HAP-1 (cell line): ENCODE measurements at regions not wholly inside any gene's neighbourhood (a gene's known extent, or its start where the extent isn't known, plus 50 kb on each side); places are given as distances from the start of the nearest gene placed in this dataset.
A peak's percentile ranks its signal among the peaks of the same experiment; 100 is the strongest.
"Not testable (repeated sequence)": the region's sequence is repeated elsewhere in the genome, so short reads cannot be mapped to it uniquely, and the experiment has no call there.

Source experiments
- DNase-seq, 2 experiments: peaks; one replicate each; pipeline ENCODE4 v3.0.0-alpha.2; 2016 to 2020; ENCODE audit warnings: low spot score in 2 of 2
- H3K27me3 ChIP-seq: fragments of 250-450 bp; sonication (Bioruptor Pico); 2 replicates; pipeline ENCODE4 v1.5.1; 2020; ENCODE audit warnings: low read depth, mild to moderate bottlenecking, moderate library complexity
- H3K36me3 ChIP-seq: fragments of 250-450 bp; sonication (Bioruptor Pico); replicated peaks from 2 replicates; pipeline ENCODE4 v1.5.1; 2020; ENCODE audit warnings: mild to moderate bottlenecking
- H3K4me1 ChIP-seq: fragments of 250-450 bp; sonication (Bioruptor Pico); 2 replicates; pipeline ENCODE4 v1.5.1; 2020; ENCODE audit warnings: mild to moderate bottlenecking
- H3K4me3 ChIP-seq: fragments of 250-450 bp; sonication (Bioruptor Pico); 2 replicates; pipeline ENCODE4 v1.5.1; 2020; ENCODE audit warnings: mild to moderate bottlenecking, moderate library complexity
- H3K9me3 ChIP-seq: fragments of 250-450 bp; sonication (Bioruptor Pico); 2 replicates; pipeline ENCODE4 v1.5.1; 2020; ENCODE audit warnings: mild to moderate bottlenecking, moderate library complexity
- in situ Hi-C: fragments of 300-500 bp; cut with MboI; formaldehyde crosslinking; loops from 3 replicates; pipeline ENCODE4 v1.14.3; 2020; ENCODE audit warnings: low sequenced_read_pairs, inconsistent platforms, mixed read lengths

- Histone ChIP-seq H3K36me3 (no peaks in the 10 kb centered on the region), H3K4me3 (no peak overlapping the region), H3K4me1 (no peaks in the 10 kb centered on the region), H3K27me3 (no peaks in the 10 kb centered on the region), H3K9me3 (no peaks in the 10 kb centered on the region)
- in situ Hi-C loops = no loop called here
- no peak for DNase-seq
These were observed 1281.6 kb downstream of the HACE1 start for GRCh38 chr6:103578115-103578514.

DNA sequence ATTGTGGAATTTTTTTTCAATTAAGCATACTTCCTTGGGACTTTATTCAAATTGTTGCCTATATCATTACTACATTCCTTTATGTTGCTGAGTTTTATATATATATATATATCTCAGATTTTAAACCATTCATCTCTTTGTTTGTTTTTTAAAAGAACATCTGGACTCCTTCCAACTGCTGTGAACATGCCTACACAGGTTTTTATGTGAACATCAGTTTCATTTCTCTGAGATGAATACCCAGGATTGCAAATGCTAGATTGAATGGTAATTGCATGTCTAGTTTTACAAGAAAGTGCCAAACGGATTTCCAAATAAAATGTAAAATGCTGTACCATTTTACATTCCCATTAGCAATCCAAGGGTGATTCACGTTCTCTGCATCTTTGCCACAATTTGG, 1289.3 kb downstream of the HACE1 start:
- no peaks in the 10 kb centered on the region for H3K27me3 ChIP-seq
- no peak for DNase-seq

DNA sequence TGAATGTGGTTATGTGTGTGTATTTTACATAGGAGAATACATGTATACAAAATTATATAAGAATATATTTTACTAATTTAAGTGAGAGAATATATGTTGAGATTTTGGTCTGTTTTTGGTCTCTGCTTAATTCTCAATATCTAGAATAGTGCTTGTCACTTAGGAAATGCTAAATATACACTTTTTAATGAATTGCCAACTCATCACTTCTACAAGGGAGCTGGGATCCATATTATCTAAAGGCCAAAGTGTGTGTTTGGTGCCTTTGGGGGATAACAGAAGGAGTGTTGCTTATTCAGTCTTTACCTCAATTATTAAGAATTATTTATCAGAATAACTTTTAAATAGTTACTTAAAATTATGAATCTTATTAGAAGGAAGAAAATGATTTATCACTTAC, 1304.8 kb downstream of the HACE1 start:
- DNase-seq = no peak
- H3K36me3 ChIP-seq = no peaks in the 10 kb centered on the region
- H3K4me3 ChIP-seq = no peak overlapping the region
- in situ Hi-C loops = no loop called here
- H3K4me1 ChIP-seq = no peaks in the 10 kb centered on the region
- H3K9me3 ChIP-seq = no peaks in the 10 kb centered on the region
- H3K27me3 ChIP-seq = no peaks in the 10 kb centered on the region

More for the DNA sequence above, 1289.3 kb downstream of the HACE1 start:
- Histone ChIP-seq H3K9me3 (no peaks in the 10 kb centered on the region), H3K36me3 (no peaks in the 10 kb centered on the region), H3K4me3 (no peak overlapping the region), H3K4me1 (no peaks in the 10 kb centered on the region)
- in situ Hi-C loops = no loop called here

DNA sequence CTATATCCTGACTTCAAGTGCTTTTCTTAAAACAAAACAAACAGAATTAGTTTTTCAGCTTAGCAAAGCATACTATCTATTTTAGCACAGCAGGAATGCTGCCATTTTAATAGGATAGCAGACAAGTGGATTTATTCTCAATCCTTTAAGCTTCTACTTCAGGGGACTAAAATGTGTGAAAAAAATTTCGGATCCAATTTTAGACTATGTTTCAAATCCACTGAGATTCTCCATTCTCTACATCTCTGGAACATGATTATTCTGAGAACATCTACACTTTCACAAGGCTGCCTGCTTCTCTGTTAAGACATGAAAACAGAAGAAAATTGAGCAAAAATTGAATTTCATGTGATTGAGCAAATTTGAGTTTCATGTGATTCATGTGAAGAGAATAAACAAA, 1321.3 kb downstream of the HACE1 start:
- Histone ChIP-seq H3K27me3 (no peaks in the 10 kb centered on the region), H3K4me1 (peaks cover 4% of the 10 kb centered on the region), H3K36me3 (no peaks in the 10 kb centered on the region), H3K9me3 (no peaks in the 10 kb centered on the region), H3K4me3 (no peak overlapping the region)
- in situ Hi-C loops = no loop called here
- no peak for DNase-seq

- no peak for DNase-seq
- no peaks in the 10 kb centered on the region for H3K36me3 ChIP-seq
- no peaks in the 10 kb centered on the region for H3K9me3 ChIP-seq
- H3K4me1 ChIP-seq = peaks cover 4% of the 10 kb centered on the region
- no peaks in the 10 kb centered on the region for H3K27me3 ChIP-seq
- H3K4me3 ChIP-seq = no peak overlapping the region
- in situ Hi-C loops = no loop called here
These were observed 1324.9 kb downstream of the HACE1 start for GRCh38 chr6:103534814-103535213.

- H3K4me1 ChIP-seq = peaks cover 4% of the 10 kb centered on the region
- DNase-seq = peak in 1 of 2 experiments; percentile 4
- no peaks in the 10 kb centered on the region for H3K27me3 ChIP-seq
- in situ Hi-C loops = no loop called here
- H3K36me3 ChIP-seq = no peaks in the 10 kb centered on the region
- no peak overlapping the region for H3K4me3 ChIP-seq
- H3K9me3 ChIP-seq = no peaks in the 10 kb centered on the region
These were observed 1325.6 kb downstream of the HACE1 start for GRCh38 chr6:103534095-103534494.

DNA sequence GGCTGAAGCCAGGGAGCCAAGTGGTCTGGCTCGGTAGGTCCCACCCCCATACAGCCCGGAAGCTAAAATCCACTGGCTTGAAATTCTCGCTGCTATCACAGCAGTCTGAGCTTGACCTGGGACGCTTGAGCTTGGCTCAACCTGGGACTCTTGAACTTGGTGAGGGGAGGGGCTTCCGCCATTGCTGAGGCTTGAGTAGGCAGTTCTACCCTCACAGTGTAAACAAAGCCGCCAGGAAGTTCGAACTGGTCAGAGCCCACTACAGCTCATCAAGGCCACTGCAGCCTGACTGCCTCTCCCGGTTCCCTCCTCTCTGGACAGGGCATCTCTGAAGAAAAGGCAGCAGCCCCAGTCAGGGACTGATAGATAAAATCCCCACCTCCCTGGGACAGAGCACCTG, 1337.7 kb downstream of the HACE1 start:
- no peaks in the 10 kb centered on the region for H3K27me3 ChIP-seq
- no peak for DNase-seq
- H3K4me3 ChIP-seq = no peak overlapping the region
- no peaks in the 10 kb centered on the region for H3K4me1 ChIP-seq
- in situ Hi-C loops = no loop called here
- H3K36me3 ChIP-seq = no peaks in the 10 kb centered on the region
- no peaks in the 10 kb centered on the region for H3K9me3 ChIP-seq

- Histone ChIP-seq H3K9me3 (no peaks in the 10 kb centered on the region), H3K36me3 (no peaks in the 10 kb centered on the region), H3K4me3 (no peak overlapping the region), H3K4me1 (no peaks in the 10 kb centered on the region), H3K27me3 (no peaks in the 10 kb centered on the region)
- in situ Hi-C loops = no loop called here
- DNase-seq = no peak
These were observed 1343.4 kb downstream of the HACE1 start for GRCh38 chr6:103516336-103516735.

GRCh38 chr6:103507052-103507451, 1352.7 kb downstream of the HACE1 start:
- no peaks in the 10 kb centered on the region for H3K4me1 ChIP-seq
- in situ Hi-C loops = no loop called here
- H3K27me3 ChIP-seq = no peaks in the 10 kb centered on the region
- no peaks in the 10 kb centered on the region for H3K36me3 ChIP-seq
- no peak overlapping the region for H3K4me3 ChIP-seq
- DNase-seq = no peak
- no peaks in the 10 kb centered on the region for H3K9me3 ChIP-seq

DNA sequence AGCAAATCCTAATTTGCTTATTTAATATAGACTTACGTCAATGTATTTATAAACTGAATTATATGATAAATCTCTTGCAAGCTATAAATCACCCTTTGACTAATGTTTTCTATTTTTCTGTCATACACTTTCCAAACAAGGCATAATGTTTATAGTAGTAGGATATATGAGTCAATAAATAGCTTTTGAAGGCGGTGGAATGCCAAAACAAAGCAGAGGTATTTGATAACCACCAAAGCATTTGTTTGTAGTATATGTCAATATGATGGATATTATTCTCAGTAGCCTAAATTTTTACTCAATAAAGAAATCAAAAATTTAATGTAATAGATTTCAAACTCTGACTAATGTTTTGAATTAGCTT, 1354.6 kb downstream of the HACE1 start:
- in situ Hi-C loops = no loop called here
- Histone ChIP-seq H3K36me3 (no peaks in the 10 kb centered on the region), H3K4me1 (no peaks in the 10 kb centered on the region), H3K4me3 (no peak overlapping the region), H3K27me3 (no peaks in the 10 kb centered on the region), H3K9me3 (no peaks in the 10 kb centered on the region)
- DNase-seq = no peak

DNA sequence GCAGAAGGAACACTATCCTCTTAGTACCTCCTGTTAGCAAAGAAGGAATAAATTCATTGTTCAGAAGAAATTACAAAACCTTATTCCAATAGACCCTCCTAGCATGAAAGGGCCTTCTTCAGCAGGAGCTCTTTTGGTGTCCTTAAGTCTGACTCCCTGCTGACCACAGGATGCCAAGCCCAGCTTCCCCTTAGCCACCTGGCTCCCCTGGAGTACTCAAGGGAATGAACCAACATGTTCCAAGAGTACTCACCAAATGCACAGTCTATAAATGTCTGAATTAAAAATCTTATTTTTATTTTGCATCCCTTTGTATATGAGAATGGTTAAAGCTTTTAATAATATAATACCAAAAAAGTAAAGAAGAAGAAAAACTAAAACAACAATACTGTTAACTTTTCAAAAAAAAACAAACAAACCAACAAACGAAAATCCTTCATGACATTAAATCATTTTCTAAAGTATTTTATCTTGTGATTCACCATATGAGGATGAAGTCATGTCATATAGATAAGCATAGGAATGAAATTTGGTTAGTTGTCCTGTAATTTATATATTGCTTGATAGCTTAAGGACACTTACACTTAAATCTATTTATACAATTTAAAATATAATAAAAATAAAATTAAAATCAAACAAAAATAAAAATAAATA, 1355.1 kb downstream of the HACE1 start:
- Histone ChIP-seq H3K36me3 (no peaks in the 10 kb centered on the region), H3K9me3 (no peaks in the 10 kb centered on the region), H3K4me3 (no peak overlapping the region), H3K4me1 (no peaks in the 10 kb centered on the region), H3K27me3 (no peaks in the 10 kb centered on the region)
- in situ Hi-C loops = no loop called here
- no peak for DNase-seq

- DNase-seq = peak in 1 of 2 experiments; percentile 6
- H3K9me3 ChIP-seq, H3K36me3 ChIP-seq, H3K4me1 ChIP-seq, H3K4me3 ChIP-seq, in situ Hi-C loops, H3K27me3 ChIP-seq: not testable (repeated sequence)
These were observed 1363.1 kb downstream of the HACE1 start for GRCh38 chr6:103496588-103496987.

- Histone ChIP-seq H3K4me3 (no peak overlapping the region), H3K4me1 (no peaks in the 10 kb centered on the region), H3K9me3 (no peaks in the 10 kb centered on the region), H3K36me3 (no peaks in the 10 kb centered on the region), H3K27me3 (no peaks in the 10 kb centered on the region)
- no peak for DNase-seq
- in situ Hi-C loops = no loop called here
These were observed 1403.1 kb downstream of the HACE1 start for GRCh38 chr6:103456652-103457051.

- in situ Hi-C loops = no loop called here
- no peaks in the 10 kb centered on the region for H3K27me3 ChIP-seq
- no peaks in the 10 kb centered on the region for H3K9me3 ChIP-seq
- H3K36me3 ChIP-seq = no peaks in the 10 kb centered on the region
- H3K4me3 ChIP-seq = no peak overlapping the region
- no peak for DNase-seq
- no peaks in the 10 kb centered on the region for H3K4me1 ChIP-seq
These were observed 1404.4 kb downstream of the HACE1 start for GRCh38 chr6:103455275-103455674.

DNA sequence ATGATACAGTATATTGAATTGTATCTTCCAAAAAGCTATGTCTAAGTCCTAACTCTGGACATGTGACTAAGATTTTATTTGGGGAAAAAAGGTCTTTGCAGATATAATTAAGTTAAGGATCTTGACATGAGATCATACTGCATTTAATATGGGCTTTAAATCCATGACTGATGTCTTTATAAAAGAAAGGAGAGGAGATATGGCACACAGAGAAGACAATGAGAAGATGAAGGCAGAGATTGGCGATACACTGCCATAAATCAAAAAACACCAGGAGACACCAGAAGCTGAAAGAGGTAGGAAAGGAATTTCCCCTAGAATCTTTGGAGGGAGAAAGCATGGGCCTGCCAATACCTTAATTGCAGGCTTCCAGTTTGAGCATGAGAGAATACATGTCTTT, 1450.2 kb downstream of the HACE1 start:
- H3K4me1 ChIP-seq = no peaks in the 10 kb centered on the region
- H3K4me3 ChIP-seq = no peak overlapping the region
- H3K27me3 ChIP-seq = no peaks in the 10 kb centered on the region; the same call in 1 of the 2 replicates
- no peak for DNase-seq
- in situ Hi-C loops = no loop called here
- H3K9me3 ChIP-seq = no peaks in the 10 kb centered on the region
- H3K36me3 ChIP-seq = no peaks in the 10 kb centered on the region
